ENCODE measurements at regions not wholly inside any gene's neighbourhood (a gene's known extent, or its start where the extent isn't known, plus 50 kb on each side); places are given as distances from the start of the nearest gene placed in this dataset.

DNA sequence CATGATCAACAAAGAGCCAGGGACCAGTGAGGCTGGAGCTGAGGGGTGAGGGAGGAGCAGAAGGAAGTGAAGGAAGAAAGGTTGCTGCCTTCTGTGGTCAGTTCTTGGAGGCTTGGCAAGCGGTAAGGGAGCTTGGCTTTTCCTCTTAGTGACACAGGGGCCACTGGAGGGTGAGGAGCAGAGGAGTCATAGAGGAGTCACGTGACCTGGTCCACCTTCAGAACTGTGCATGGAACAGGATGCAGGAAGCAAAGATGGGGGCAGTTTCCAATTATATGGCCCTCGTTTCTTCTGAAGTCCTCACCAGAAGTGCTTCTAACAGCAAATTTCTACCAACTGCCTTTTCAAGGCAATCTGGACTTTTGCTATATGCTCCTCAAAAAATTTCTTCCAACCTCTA lies 326.9 kb upstream of the SMIM21 start:
- no peak for TF ChIP-seq CTCF (conservative IDR thresholded peaks at IDR 0.05)
- no peak for TF ChIP-seq EZH2 (IDR thresholded peaks at IDR 0.05; ENCODE audit: low read depth)
